ENCODE measurements at regions not wholly inside any gene's neighbourhood (a gene's known extent, or its start where the extent isn't known, plus 50 kb on each side); places are given as distances from the start of the nearest gene placed in this dataset.
"Not testable (repeated sequence)": the region's sequence is repeated elsewhere in the genome, so short reads cannot be mapped to it uniquely, and the experiment has no call there.

- DNase-seq (ENCODE audit: low spot score): no peak
These were observed 82.4 kb upstream of the PODXL start for GRCh38 chr7:131638641-131639430.

GRCh38 chr7:131637859-131638258 lies 81.4 kb upstream of the PODXL start:
- no peak for DNase-seq (ENCODE audit: low spot score)

GRCh38 chr7:131636092-131636491 lies 79.7 kb upstream of the PODXL start:
- DNase-seq (ENCODE audit: low spot score): no peak

GRCh38 chr7:131634197-131634596 lies 77.8 kb upstream of the PODXL start:
- not testable (repeated sequence) for DNase-seq (ENCODE audit: low spot score)

GRCh38 chr7:131633342-131633843 lies 77.0 kb upstream of the PODXL start:
- no peak for DNase-seq (ENCODE audit: low spot score)

- no peak for DNase-seq (ENCODE audit: low spot score)
These were observed 74.0 kb upstream of the PODXL start for GRCh38 chr7:131630427-131630826.

- DNase-seq (ENCODE audit: low spot score): no peak
These were observed 72.9 kb upstream of the PODXL start for GRCh38 chr7:131629217-131629882.

GRCh38 chr7:131628634-131629033 lies 72.2 kb upstream of the PODXL start:
- DNase-seq (ENCODE audit: low spot score): no peak

GRCh38 chr7:131627735-131628190 lies 71.3 kb upstream of the PODXL start:
- no peak for DNase-seq (ENCODE audit: low spot score)

GRCh38 chr7:131626643-131627042 lies 70.2 kb upstream of the PODXL start:
- no peak for DNase-seq (ENCODE audit: low spot score)

GRCh38 chr7:131625817-131626372 lies 69.5 kb upstream of the PODXL start:
- no peak for DNase-seq (ENCODE audit: low spot score)

GRCh38 chr7:131625345-131625744 lies 68.9 kb upstream of the PODXL start:
- not testable (repeated sequence) for DNase-seq (ENCODE audit: low spot score)

- DNase-seq (ENCODE audit: low spot score): no peak
These were observed 68.1 kb upstream of the PODXL start for GRCh38 chr7:131624536-131624935.

GRCh38 chr7:131623154-131623553 lies 66.7 kb upstream of the PODXL start:
- DNase-seq (ENCODE audit: low spot score): no peak

- DNase-seq (ENCODE audit: low spot score): no peak
These were observed 65.2 kb upstream of the PODXL start for GRCh38 chr7:131621652-131622051.

GRCh38 chr7:131620673-131621609 lies 64.5 kb upstream of the PODXL start:
- no peak for DNase-seq (ENCODE audit: low spot score)

- no peak for DNase-seq (ENCODE audit: low spot score)
These were observed 63.2 kb upstream of the PODXL start for GRCh38 chr7:131619336-131620305.

- no peak for DNase-seq (ENCODE audit: low spot score)
These were observed 62.0 kb upstream of the PODXL start for GRCh38 chr7:131618391-131618790.

- DNase-seq (ENCODE audit: low spot score): no peak
These were observed 60.2 kb upstream of the PODXL start for GRCh38 chr7:131616487-131617200.

GRCh38 chr7:131613909-131614308 lies 57.5 kb upstream of the PODXL start:
- DNase-seq (ENCODE audit: low spot score): no peak
